RCC 7860 (cell line): ENCODE measurements at regions not wholly inside any gene's neighbourhood (a gene's known extent, or its start where the extent isn't known, plus 50 kb on each side); places are given as distances from the start of the nearest gene placed in this dataset.
A peak's percentile ranks its signal among the peaks of the same experiment; 100 is the strongest.

Source experiments
- DNase-seq: peaks from one replicate; pipeline ENCODE4 v3.0.0-alpha.2; 2015; ENCODE audit warnings: low spot score
- FAIRE-seq: peaks from 2 replicates; lab custom pipeline; 2012; peaks lifted over from hg19 to GRCh38; lab: Jason Lieb, UNC

- peak; percentile 84 for FAIRE-seq
- peak; percentile 53 for DNase-seq
These were observed 177.4 kb upstream of the LEF1 start for GRCh38 chr4:108345862-108346817.

GRCh38 chr4:108342325-108342970, 173.7 kb upstream of the LEF1 start:
- FAIRE-seq = no peak

GRCh38 chr4:108337923-108338322, 169.2 kb upstream of the LEF1 start:
- DNase-seq = peak; percentile 40
- peak; percentile 60 for FAIRE-seq

More at GRCh38 chr4:108342325-108342970, 173.7 kb upstream of the LEF1 start:
- DNase-seq = no peak

DNA sequence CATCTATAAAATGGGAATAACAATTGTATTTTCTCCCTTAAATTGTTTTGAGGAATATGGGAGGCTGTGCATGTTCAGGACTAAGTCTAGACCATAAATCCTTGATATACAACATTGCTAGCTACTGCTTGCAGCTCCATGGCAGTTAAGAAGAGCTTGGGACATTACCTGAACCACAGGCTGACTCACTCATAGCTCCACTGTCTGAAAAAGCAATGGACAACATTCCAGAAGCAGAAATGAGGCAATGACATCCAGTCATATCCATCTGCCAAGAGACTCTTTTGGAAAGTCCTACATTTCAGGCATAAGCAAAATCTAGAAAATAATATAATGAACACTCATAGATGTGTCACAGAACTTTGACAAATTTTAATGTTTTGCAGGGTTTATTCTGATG, 167.3 kb upstream of the LEF1 start:
- FAIRE-seq (peak; percentile 72), DNase-seq (peak; percentile 75)

- DNase-seq (no peak), FAIRE-seq (no peak)
These were observed 166.3 kb upstream of the LEF1 start for GRCh38 chr4:108335081-108335480.

DNA sequence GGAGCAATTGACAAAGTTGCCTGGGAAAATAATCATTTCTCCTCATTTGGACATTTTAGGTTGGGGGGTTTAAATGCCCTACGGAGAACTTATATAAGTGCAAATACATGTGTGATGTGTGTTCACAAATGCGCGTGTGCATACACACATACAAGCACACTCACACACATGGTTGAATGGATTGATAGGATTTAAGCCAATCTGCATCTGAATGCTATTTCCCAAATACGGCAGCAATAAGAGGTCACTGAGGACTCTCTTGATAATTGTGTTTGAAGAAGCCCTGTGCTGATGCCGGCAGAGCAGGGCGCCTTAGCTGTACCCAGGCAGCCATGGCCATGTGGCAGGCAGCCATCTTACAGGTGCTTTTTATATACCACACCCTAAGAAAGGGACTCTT, 165.3 kb upstream of the LEF1 start:
- FAIRE-seq (no peak), DNase-seq (no peak)

DNA sequence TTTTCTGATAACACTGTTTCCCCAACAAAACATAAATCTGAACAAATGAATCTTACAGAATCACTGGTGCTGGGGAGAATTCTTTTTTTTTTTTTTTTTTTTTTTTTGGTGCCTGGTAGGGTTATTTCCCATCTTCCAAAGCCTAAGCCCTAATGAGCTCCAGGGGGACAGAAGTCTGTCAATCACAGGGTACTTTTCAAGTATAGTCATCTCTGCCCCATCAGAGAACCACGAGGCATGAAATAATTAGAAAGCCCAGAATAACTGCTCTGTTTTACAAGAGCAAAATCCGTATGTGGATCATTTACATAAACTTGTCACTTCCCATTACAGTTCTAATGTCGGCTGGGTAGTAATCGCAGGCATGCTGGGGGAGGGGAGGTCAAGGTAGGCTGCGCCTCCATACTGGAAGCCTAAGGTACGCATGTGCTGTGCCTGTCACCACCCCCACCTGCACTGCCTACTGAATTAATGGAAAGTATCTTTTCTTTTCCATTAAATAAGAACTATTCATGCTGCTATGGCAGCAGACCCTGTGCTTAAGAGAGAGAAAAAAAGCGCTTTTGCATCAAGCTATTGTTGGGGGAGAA, 164.7 kb upstream of the LEF1 start:
- no peak for DNase-seq
- no peak for FAIRE-seq

DNA sequence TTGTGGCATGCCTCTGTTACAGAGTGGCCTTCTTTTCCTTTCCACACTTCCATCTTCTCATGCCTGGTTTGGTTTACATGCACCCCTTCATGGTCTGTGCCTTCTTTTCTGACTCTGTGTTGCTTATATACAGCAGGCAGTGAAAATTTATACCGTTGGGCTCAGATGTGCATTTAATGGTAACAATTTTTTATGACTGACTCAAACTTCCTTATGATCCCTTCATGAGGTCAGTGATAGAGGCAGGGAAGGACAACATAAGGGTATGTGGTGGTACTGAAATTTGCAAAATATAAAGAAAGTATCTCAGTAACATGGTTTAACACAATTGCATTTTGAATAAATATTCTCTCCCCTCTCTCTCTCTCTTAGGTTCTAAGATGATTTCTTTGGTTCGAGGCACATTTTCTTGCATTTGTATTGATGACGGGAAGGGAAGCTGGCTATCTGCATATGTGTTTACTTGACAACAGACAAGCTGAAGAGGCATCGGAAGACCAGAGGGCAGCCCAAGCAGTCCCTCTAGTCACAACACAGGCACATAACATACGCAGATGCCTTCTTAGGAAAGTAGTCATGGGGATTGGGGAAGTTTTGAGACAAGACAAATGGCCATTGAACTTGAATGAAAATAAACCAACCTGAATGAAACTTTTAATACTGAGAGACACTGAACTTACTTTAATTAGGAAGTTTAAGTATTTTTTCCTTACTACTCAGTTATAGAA, 163.3 kb upstream of the LEF1 start:
- no peak for DNase-seq
- FAIRE-seq = no peak

GRCh38 chr4:108328383-108328732, 159.6 kb upstream of the LEF1 start:
- DNase-seq (no peak), FAIRE-seq (no peak)

DNA sequence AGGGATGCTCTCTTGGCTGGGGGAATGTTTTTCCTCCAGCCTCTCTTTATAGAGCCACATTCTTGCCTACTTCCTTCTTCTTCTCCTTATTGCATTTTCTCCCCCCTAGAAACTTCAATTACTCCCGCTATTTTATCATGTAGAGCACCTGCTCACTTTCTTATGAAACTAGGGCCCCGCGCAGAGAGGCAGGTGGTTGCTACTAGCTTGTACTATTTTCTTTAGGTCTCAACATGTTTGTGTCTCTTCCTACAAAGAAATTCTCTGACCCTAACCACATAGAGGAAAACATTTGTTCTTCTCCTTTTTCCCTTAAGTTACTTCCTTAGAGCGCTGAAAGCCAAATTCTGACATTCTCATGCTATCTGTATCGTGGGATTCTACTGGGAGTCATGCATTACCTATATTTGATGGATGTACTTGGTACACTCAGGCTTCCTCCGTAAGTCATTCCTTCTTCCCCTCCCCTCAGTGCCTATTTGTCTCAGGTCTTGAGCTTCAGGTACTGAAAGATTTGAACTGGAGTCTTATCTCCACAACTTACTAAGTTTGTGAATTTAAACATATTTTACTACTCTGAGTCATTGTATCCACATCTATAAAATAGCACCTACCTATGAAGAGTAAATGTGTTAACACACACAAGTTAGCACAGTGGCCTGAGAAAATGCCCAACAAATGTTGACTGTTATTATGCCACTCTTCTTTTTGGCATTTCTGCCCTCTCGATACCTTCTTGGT, 159.1 kb upstream of the LEF1 start:
- no peak for DNase-seq
- FAIRE-seq = no peak

- FAIRE-seq (no peak), DNase-seq (no peak)
These were observed 156.8 kb upstream of the LEF1 start for GRCh38 chr4:108325561-108325960.

GRCh38 chr4:108324450-108324849, 155.7 kb upstream of the LEF1 start:
- FAIRE-seq = no peak
- no peak for DNase-seq

- DNase-seq = no peak
- no peak for FAIRE-seq
These were observed 153.8 kb upstream of the LEF1 start for GRCh38 chr4:108322497-108322896.

DNA sequence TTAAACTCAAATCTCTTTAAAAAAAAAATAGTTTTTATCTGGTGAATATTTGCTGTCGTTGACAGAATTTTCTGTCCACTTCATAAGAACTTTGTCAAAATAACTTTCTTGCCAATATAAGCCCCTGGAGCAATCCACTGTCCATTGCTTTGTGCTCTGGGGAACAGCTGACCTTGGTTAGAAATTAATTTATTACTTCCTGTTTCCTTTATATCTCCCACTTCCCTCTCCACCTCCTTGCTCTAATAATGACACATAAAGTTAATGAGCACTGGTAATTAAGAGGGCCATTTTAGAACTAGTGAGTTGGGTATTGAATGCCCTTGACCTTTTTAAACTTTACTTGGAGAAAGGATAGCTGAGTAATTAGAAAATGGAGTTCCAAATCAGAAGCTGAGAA, 151.3 kb upstream of the LEF1 start:
- no peak for FAIRE-seq

GRCh38 chr4:108317377-108317776, 148.6 kb upstream of the LEF1 start:
- DNase-seq (no peak), FAIRE-seq (no peak)

More for the DNA sequence above, 151.3 kb upstream of the LEF1 start:
- no peak for DNase-seq

GRCh38 chr4:108315694-108316093, 147.0 kb upstream of the LEF1 start:
- DNase-seq = no peak
- no peak for FAIRE-seq

DNA sequence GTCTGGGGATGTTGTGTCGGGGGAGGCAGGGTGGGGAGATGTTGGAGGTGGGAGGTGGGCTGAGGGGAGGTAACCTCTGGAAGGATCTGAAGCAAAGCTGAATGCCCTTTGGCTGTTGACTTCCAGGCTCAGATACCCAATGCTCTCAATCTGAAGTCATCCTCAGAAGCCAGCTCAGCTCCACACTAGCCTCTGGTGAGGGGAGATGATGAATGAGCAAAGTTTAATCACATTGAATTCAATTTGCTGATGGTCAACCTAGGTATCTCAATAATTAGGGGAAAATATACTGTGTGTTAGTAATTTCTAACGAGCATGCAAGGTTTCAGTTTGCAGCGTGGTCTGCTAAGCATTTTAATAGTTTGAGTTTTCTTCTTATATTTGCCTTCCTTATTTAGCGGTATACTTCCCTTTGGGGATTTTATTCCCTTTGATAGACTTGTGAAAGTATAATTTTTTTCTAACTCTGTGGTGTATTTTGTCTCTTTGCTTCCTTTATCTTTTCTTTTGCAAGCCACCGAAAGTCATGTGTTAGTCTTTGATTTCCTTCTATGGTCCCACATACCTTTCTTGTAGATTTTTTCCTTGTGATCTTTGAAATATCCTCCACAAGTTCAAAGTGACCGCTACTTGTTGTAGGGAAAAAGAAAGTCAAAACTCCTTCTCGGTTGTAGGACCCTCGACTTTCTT, 146.3 kb upstream of the LEF1 start:
- no peak for DNase-seq
- no peak for FAIRE-seq

DNA sequence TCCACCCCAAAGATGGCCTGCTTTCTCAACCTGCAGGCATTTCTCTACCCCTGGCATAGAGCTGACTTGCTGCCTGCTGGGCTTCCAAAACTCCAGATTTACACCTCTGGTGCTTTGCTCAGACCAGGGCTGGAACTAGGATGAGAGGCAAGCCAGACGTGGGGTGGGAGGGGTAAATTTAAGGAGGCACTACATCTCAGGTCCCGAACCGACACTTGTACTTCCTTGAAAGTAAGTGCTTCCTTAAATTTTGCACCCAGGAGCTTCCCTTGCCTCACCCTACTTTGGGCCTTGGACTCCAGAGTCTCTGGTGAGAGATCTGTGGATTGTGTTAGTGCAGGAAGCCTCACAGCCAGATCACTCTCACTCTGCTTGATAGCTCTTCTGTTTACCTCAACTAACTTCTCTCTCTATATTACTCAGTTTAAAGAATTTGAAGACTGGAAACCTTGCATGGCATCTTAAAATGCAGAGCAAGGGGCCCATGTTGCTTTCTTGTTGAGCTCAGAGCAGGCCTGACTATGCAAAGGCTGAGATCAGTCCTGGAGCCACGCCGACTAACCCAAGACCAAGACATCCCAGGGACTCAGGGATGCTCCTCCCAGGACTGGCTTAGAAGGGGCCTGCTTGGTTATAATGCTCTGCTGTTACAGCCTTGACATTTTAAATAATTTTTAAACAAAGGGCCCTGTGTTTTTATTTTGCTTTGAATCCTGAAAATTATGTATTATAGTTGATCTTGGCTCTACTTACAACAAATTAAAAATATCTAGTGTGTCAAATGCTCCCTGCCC, 145.0 kb upstream of the LEF1 start:
- DNase-seq = no peak
- FAIRE-seq = no peak

- FAIRE-seq = no peak
- no peak for DNase-seq
These were observed 142.6 kb upstream of the LEF1 start for GRCh38 chr4:108311313-108311712.
